ENCODE measurements at regions not wholly inside any gene's neighbourhood (a gene's known extent, or its start where the extent isn't known, plus 50 kb on each side); places are given as distances from the start of the nearest gene placed in this dataset.

GRCh38 chr2:235382179-235382578 lies 111.7 kb upstream of the AGAP1 start:
- Mint-ChIP-seq H3K27ac (no peak overlapping the region), H3K9me3 (no peaks in the 10 kb centered on the region)

GRCh38 chr2:235382601-235383000 lies 111.2 kb upstream of the AGAP1 start:
- no peak overlapping the region for H3K4me3 Mint-ChIP-seq
- no peaks in the 10 kb centered on the region for H3K4me1 Mint-ChIP-seq (ENCODE audit: low read depth)
- no peaks in the 10 kb centered on the region for H3K36me3 Mint-ChIP-seq (ENCODE audit: low read depth)
- H3K27me3 Mint-ChIP-seq (ENCODE audit: insufficient read depth), result peaks cover 3% of the 10 kb centered on the region
- H3K9me3 Mint-ChIP-seq, result no peaks in the 10 kb centered on the region
- DNase-seq (ENCODE audit: low spot score), result no peak
- intact Hi-C loops (cut with micrococcal nuclease), result no loop called here
- H3K27ac Mint-ChIP-seq, result no peak overlapping the region

More at GRCh38 chr2:235382179-235382578, 111.7 kb upstream of the AGAP1 start:
- Mint-ChIP-seq H3K4me1 (ENCODE audit: low read depth) (no peaks in the 10 kb centered on the region), H3K36me3 (ENCODE audit: low read depth) (no peaks in the 10 kb centered on the region), H3K4me3 (no peak overlapping the region), H3K27me3 (ENCODE audit: insufficient read depth) (peaks cover 3% of the 10 kb centered on the region)
- intact Hi-C loops (cut with micrococcal nuclease), result no loop called here
- no peak for DNase-seq (ENCODE audit: low spot score)

- no peaks in the 10 kb centered on the region for H3K4me1 Mint-ChIP-seq (ENCODE audit: low read depth)
- no peaks in the 10 kb centered on the region for H3K27me3 Mint-ChIP-seq (ENCODE audit: insufficient read depth)
- H3K27ac Mint-ChIP-seq, result no peak overlapping the region
- DNase-seq (ENCODE audit: low spot score), result no peak
- H3K9me3 Mint-ChIP-seq, result no peaks in the 10 kb centered on the region
- intact Hi-C loops (cut with micrococcal nuclease), result no loop called here
- no peaks in the 10 kb centered on the region for H3K36me3 Mint-ChIP-seq (ENCODE audit: low read depth)
- no peak overlapping the region for H3K4me3 Mint-ChIP-seq
Observed at GRCh38 chr2:235383272-235383843, 110.5 kb upstream of the AGAP1 start.

GRCh38 chr2:235384624-235385023 lies 109.2 kb upstream of the AGAP1 start:
- DNase-seq (ENCODE audit: low spot score), result no peak
- intact Hi-C loops (cut with micrococcal nuclease), result no loop called here
- Mint-ChIP-seq H3K9me3 (no peaks in the 10 kb centered on the region), H3K4me1 (ENCODE audit: low read depth) (no peaks in the 10 kb centered on the region), H3K27me3 (ENCODE audit: insufficient read depth) (no peaks in the 10 kb centered on the region), H3K36me3 (ENCODE audit: low read depth) (no peaks in the 10 kb centered on the region), H3K4me3 (no peak overlapping the region), H3K27ac (no peak overlapping the region)

- Mint-ChIP-seq H3K4me1 (ENCODE audit: low read depth) (peaks cover 11% of the 10 kb centered on the region), H3K27ac (no peak overlapping the region), H3K4me3 (no peak overlapping the region), H3K27me3 (ENCODE audit: insufficient read depth) (no peaks in the 10 kb centered on the region), H3K36me3 (ENCODE audit: low read depth) (no peaks in the 10 kb centered on the region), H3K9me3 (no peaks in the 10 kb centered on the region)
- intact Hi-C loops (cut with micrococcal nuclease), result no loop called here
- DNase-seq (ENCODE audit: low spot score), result no peak
Observed at GRCh38 chr2:235389626-235390025, 104.2 kb upstream of the AGAP1 start.

GRCh38 chr2:235390108-235390815 lies 103.6 kb upstream of the AGAP1 start:
- Mint-ChIP-seq H3K36me3 (ENCODE audit: low read depth) (no peaks in the 10 kb centered on the region), H3K9me3 (no peaks in the 10 kb centered on the region), H3K4me3 (no peak overlapping the region), H3K27me3 (ENCODE audit: insufficient read depth) (no peaks in the 10 kb centered on the region), H3K4me1 (ENCODE audit: low read depth) (peaks cover 11% of the 10 kb centered on the region), H3K27ac (no peak overlapping the region)
- intact Hi-C loops (cut with micrococcal nuclease), result no loop called here
- peak; percentile 18 for DNase-seq (ENCODE audit: low spot score)

- Mint-ChIP-seq H3K27me3 (ENCODE audit: insufficient read depth) (no peaks in the 10 kb centered on the region), H3K9me3 (no peaks in the 10 kb centered on the region), H3K4me3 (no peak overlapping the region), H3K27ac (no peak overlapping the region), H3K36me3 (ENCODE audit: low read depth) (no peaks in the 10 kb centered on the region), H3K4me1 (ENCODE audit: low read depth) (peaks cover 11% of the 10 kb centered on the region)
- intact Hi-C loops (cut with micrococcal nuclease), result no loop called here
- no peak for DNase-seq (ENCODE audit: low spot score)
Observed at GRCh38 chr2:235390816-235391194, 103.0 kb upstream of the AGAP1 start.

- no peaks in the 10 kb centered on the region for H3K9me3 Mint-ChIP-seq
- intact Hi-C loops (cut with micrococcal nuclease), result no loop called here
- H3K27ac Mint-ChIP-seq, result no peak overlapping the region
- no peak for DNase-seq (ENCODE audit: low spot score)
- H3K4me1 Mint-ChIP-seq (ENCODE audit: low read depth), result peaks cover 11% of the 10 kb centered on the region
- H3K4me3 Mint-ChIP-seq, result no peak overlapping the region
- no peaks in the 10 kb centered on the region for H3K36me3 Mint-ChIP-seq (ENCODE audit: low read depth)
- no peaks in the 10 kb centered on the region for H3K27me3 Mint-ChIP-seq (ENCODE audit: insufficient read depth)
Observed at GRCh38 chr2:235391921-235392615, 101.8 kb upstream of the AGAP1 start.

- intact Hi-C loops (cut with micrococcal nuclease), result no loop called here
- no peak overlapping the region for H3K27ac Mint-ChIP-seq
- no peaks in the 10 kb centered on the region for H3K36me3 Mint-ChIP-seq (ENCODE audit: low read depth)
- peaks cover 7% of the 10 kb centered on the region for H3K27me3 Mint-ChIP-seq (ENCODE audit: insufficient read depth)
- H3K4me3 Mint-ChIP-seq, result no peak overlapping the region
- H3K4me1 Mint-ChIP-seq (ENCODE audit: low read depth), result peaks cover 11% of the 10 kb centered on the region
- DNase-seq (ENCODE audit: low spot score), result no peak
- peaks cover under 1% of the 10 kb centered on the region for H3K9me3 Mint-ChIP-seq
Observed at GRCh38 chr2:235394278-235394828, 99.5 kb upstream of the AGAP1 start.

- peaks cover 9% of the 10 kb centered on the region for H3K27me3 Mint-ChIP-seq (ENCODE audit: insufficient read depth)
- DNase-seq (ENCODE audit: low spot score), result no peak
- H3K36me3 Mint-ChIP-seq (ENCODE audit: low read depth), result no peaks in the 10 kb centered on the region
- no peaks in the 10 kb centered on the region for H3K4me1 Mint-ChIP-seq (ENCODE audit: low read depth)
- H3K27ac Mint-ChIP-seq, result no peak overlapping the region
- no peak overlapping the region for H3K4me3 Mint-ChIP-seq
- intact Hi-C loops (cut with micrococcal nuclease), result no loop called here
- peaks cover 5% of the 10 kb centered on the region for H3K9me3 Mint-ChIP-seq
Observed at GRCh38 chr2:235396071-235396846, 97.6 kb upstream of the AGAP1 start.

GRCh38 chr2:235398321-235398720 lies 95.5 kb upstream of the AGAP1 start:
- Mint-ChIP-seq H3K36me3 (ENCODE audit: low read depth) (no peaks in the 10 kb centered on the region), H3K27ac (no peak overlapping the region), H3K27me3 (ENCODE audit: insufficient read depth) (peaks cover 9% of the 10 kb centered on the region), H3K4me3 (no peak overlapping the region), H3K4me1 (ENCODE audit: low read depth) (no peaks in the 10 kb centered on the region), H3K9me3 (peaks cover 5% of the 10 kb centered on the region)
- DNase-seq (ENCODE audit: low spot score), result no peak
- intact Hi-C loops (cut with micrococcal nuclease), result no loop called here

GRCh38 chr2:235399895-235400294 lies 93.9 kb upstream of the AGAP1 start:
- Mint-ChIP-seq H3K36me3 (ENCODE audit: low read depth) (no peaks in the 10 kb centered on the region), H3K9me3 (peaks cover 5% of the 10 kb centered on the region), H3K27me3 (ENCODE audit: insufficient read depth) (peaks cover 9% of the 10 kb centered on the region), H3K4me1 (ENCODE audit: low read depth) (no peaks in the 10 kb centered on the region), H3K27ac (no peak overlapping the region), H3K4me3 (no peak overlapping the region)
- DNase-seq (ENCODE audit: low spot score), result no peak
- intact Hi-C loops (cut with micrococcal nuclease), result no loop called here

All from activated T-helper 1 cell treated with anti-CD3 and anti-CD28 coated beads, Interleukin-12 subunit alpha, Interleukin-12 subunit beta, Interleukin-2, Interleukin-4 antibody, amounts not matched to agents 30 ng/mL and 10 ng/mL and 1 ng/mL, durations not matched to agents 14 hours and 24 hours and 36 hours (primary cell).